H1 (cell line): ENCODE measurements at regions not wholly inside any gene's neighbourhood (a gene's known extent, or its start where the extent isn't known, plus 50 kb on each side); places are given as distances from the start of the nearest gene placed in this dataset.

Experiments used
- EP300 ChIP-seq, 2 experiments: IDR thresholded peaks; 1 replicate in 1 of 2; 2 replicates in 1 of 2; pipeline ENCODE4 v1.6.1; 2011 to 2012; ENCODE audit warnings: low read depth in 2 of 2, low read length in 2 of 2, mild to moderate bottlenecking in 2 of 2, borderline replicate concordance in 1 of 2, inconsistent platforms in 1 of 2, moderate library complexity in 1 of 2
- GABPA ChIP-seq: IDR thresholded peaks from 2 replicates; pipeline ENCODE4 v1.6.1; 2011; ENCODE audit warnings: mild to moderate bottlenecking, low read length, moderate library complexity, borderline replicate concordance; ENCODE audit not compliant: insufficient read depth
- HDAC2 ChIP-seq, 2 experiments: fragments of 300-600 bp in 1 of 2; sonication (generic) in 1 of 2; IDR thresholded peaks; 2 replicates each; pipeline ENCODE4 v1.6.1; 2011 to 2012; ENCODE audit warnings: low read depth in 2 of 2, low read length in 2 of 2, mild to moderate bottlenecking in 2 of 2, moderate library complexity in 2 of 2, borderline replicate concordance in 1 of 2, inconsistent platforms in 1 of 2
- MAFK ChIP-seq: IDR thresholded peaks from 2 replicates; pipeline ENCODE4 v1.6.1; 2012; ENCODE audit warnings: low read depth, mild to moderate bottlenecking, improper control_type of control experiment, low read length
- SRF ChIP-seq: IDR thresholded peaks from 2 replicates; pipeline ENCODE4 v1.6.1; 2011; ENCODE audit warnings: mild to moderate bottlenecking, low read depth, low read length, moderate library complexity
- TF ChIP-seq, protein P1 (sequence below), 3 experiments: IDR thresholded peaks; 1 replicate in 2 of 3; 2 replicates in 1 of 3; pipeline versions ENCODE4 v1.5.1 to v1.6.1; 2011; ENCODE audit warnings: low read length in 3 of 3, mild to moderate bottlenecking in 3 of 3, inconsistent platforms in 2 of 3, low read depth in 1 of 3, moderate library complexity in 1 of 3; ENCODE audit not compliant: insufficient read depth in 1 of 3; ENCODE audit errors: control extremely low read depth in 1 of 3

DNA sequence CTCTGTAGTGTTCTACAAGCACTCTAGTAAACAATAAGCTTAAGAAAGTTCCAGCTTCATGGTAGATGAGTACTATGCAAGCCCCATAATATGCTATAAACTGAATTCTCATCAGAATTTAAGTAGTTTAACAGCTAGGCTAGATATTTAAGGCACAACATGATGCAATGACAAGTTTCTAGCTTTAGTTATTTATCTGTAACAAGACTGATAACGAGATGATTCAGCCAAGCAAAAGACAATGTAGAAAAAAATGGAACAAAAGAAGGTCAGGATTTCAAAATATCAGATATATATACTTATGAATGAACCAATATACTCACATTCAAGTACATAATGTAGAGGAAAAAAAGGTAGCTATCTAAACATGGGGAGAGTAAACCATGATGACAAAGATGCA, 61.0 kb upstream of the RERGL start:
- TF ChIP-seq, protein P1, sequence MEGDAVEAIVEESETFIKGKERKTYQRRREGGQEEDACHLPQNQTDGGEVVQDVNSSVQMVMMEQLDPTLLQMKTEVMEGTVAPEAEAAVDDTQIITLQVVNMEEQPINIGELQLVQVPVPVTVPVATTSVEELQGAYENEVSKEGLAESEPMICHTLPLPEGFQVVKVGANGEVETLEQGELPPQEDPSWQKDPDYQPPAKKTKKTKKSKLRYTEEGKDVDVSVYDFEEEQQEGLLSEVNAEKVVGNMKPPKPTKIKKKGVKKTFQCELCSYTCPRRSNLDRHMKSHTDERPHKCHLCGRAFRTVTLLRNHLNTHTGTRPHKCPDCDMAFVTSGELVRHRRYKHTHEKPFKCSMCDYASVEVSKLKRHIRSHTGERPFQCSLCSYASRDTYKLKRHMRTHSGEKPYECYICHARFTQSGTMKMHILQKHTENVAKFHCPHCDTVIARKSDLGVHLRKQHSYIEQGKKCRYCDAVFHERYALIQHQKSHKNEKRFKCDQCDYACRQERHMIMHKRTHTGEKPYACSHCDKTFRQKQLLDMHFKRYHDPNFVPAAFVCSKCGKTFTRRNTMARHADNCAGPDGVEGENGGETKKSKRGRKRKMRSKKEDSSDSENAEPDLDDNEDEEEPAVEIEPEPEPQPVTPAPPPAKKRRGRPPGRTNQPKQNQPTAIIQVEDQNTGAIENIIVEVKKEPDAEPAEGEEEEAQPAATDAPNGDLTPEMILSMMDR (IDR thresholded peaks at IDR 0.05; ENCODE audit: control extremely low read depth in 1 of 3, insufficient read depth in 1 of 3, low read depth in 1 of 3, low read length in 3 of 3): no peak
- TF ChIP-seq MAFK (no peak), GABPA (no peak), HDAC2 (IDR thresholded peaks at IDR 0.05; ENCODE audit: borderline replicate concordance in 1 of 2, low read depth in 2 of 2, low read length in 2 of 2) (no peak), SRF (no peak), EP300 (IDR thresholded peaks at IDR 0.05; ENCODE audit: borderline replicate concordance in 1 of 2, low read depth in 2 of 2, low read length in 2 of 2) (no peak)
